Heart left ventricle (tissue), 13 donors: ENCODE measurements at regions not wholly inside any gene's neighbourhood (a gene's known extent, or its start where the extent isn't known, plus 50 kb on each side); places are given as distances from the start of the nearest gene placed in this dataset.

Source experiments
- POLR2A ChIP-seq, 2 donors: fragments of 450-650 bp; IDR thresholded peaks; one replicate each; pipeline ENCODE4 v1.6.1; 2017; ENCODE audit warnings: antibody characterized with exemption in 2 of 2, mild to moderate bottlenecking in 2 of 2, moderate library complexity in 2 of 2
- TF ChIP-seq, protein P1 (sequence below), 12 donors: fragments of 200-600 bp; sonication (generic) in 4 of 12; IDR thresholded peaks; one replicate each; pipeline versions ENCODE4 v1.5.0 to v1.8.0; 2018 to 2022; ENCODE audit warnings: antibody characterized with exemption in 12 of 12, mild to moderate bottlenecking in 5 of 12
- donor health status: ischemic (EF 13 %, LVEDD 7.1; RV severe dilation, severe dysfunction).
- donor health status: DM: no; HTN: yes; CAD: no.
- donor health status: DM: no; HTN: no; CAD: no.
- donor health status: ischemic (EF 25% LVEDD 6.9; RV normal size, moderate dysfunction).
- donor health status: ischemic (EF 25% LVEDD 5.7; RV mildly dilated, moderate dysfunction).
- donor health status: ischemic (EF 35%, LVEDD 5.7; RV mildly dilated, moderate dysfunction).
- donor health status: nonischemic (EF 11% LVEDD 7.7; RV severe dilation, severe dysfunction).
- donor health status: DM: yes; HTN: yes; CAD: no.
- donor health status: PGD.
- donor health status: ischemic (EF 29% LVEDD 5.4; RV normal size, mild dysfunction).
- donor health status: nonischemic (EF 23%, LVEDD 6.1; RV moderate dilation, normal function).

DNA sequence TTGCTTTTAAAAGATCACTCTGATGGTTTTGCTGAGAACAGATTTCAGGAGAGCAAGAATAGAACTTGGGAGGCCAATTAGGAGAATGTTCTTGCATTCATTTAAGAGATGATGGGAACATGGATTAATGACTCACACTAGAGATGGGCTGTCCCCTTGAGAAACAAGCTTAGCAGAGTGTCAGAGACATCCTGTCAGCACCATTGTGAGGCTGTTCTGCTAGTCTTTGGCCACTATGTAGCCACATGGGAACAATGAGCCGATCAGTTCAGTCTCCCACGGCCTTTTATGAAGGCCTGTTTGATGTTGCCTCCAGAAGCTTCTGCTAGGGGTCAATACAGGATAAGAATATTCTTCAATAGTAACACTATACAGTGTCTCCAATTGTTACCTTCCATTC, 113.0 kb upstream of the EYA4 start:
- TF ChIP-seq POLR2A (IDR thresholded peaks at IDR 0.05): no peak
- TF ChIP-seq, protein P1, sequence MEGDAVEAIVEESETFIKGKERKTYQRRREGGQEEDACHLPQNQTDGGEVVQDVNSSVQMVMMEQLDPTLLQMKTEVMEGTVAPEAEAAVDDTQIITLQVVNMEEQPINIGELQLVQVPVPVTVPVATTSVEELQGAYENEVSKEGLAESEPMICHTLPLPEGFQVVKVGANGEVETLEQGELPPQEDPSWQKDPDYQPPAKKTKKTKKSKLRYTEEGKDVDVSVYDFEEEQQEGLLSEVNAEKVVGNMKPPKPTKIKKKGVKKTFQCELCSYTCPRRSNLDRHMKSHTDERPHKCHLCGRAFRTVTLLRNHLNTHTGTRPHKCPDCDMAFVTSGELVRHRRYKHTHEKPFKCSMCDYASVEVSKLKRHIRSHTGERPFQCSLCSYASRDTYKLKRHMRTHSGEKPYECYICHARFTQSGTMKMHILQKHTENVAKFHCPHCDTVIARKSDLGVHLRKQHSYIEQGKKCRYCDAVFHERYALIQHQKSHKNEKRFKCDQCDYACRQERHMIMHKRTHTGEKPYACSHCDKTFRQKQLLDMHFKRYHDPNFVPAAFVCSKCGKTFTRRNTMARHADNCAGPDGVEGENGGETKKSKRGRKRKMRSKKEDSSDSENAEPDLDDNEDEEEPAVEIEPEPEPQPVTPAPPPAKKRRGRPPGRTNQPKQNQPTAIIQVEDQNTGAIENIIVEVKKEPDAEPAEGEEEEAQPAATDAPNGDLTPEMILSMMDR (IDR thresholded peaks at IDR 0.05): no peak
